ENCODE measurements at regions not wholly inside any gene's neighbourhood (a gene's known extent, or its start where the extent isn't known, plus 50 kb on each side); places are given as distances from the start of the nearest gene placed in this dataset.

DNA sequence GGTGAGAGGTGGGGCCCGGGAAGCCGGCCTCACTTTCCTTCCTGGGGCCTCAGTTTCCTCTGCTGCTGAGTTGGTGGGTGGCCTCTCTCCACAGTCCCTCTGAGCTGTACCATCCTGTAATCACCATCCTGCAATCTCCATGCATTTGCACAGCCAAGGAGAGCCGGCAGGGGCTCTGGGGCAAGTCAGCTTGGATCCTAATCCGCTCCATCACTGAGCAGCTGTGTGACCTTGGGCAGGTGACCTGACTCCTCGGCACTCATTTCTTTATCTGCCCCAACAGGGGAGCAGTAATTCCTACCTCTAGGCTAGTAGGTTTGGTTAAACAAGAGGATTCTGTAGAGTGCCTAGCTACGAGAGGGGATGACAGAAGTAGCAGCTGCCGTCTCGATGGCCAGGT, 88.2 kb upstream of the ZNF618 start:
- DNase-seq (ENCODE audit: low spot score), result no peak

DNA sequence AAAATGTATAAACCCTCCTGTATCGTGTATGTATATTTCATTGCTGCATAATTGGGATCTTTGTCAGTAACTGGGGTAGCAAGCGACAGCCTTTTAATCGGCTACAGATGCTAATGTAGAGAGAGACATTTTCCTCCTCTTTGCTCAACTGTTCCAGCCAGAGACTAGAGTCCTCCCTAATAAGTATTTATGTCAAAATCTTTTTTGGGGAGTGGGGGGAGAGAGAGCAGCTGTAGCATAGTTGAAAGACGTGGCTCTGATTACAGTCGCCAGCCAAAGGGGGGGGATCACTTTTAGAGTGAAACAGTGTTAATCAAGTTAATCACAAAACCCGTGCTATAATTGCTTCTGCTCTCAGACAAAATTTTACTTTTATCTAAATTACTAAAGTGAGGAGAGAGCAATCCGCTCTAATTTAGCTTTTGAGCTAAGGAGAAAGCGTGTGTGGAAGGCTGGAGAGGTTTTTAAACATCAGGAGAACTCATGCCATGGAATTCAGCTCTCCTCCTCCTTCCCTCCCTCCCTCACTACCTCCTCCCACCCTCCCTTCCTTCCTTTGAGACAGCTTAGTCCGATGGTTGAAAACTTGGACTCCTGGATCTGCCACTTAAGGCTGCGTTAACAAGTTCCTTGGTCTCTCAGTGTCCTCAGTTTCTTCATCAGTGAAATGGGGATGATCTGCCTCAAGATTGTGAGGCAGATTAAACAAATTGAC, 87.3 kb upstream of the ZNF618 start:
- no peak for DNase-seq (ENCODE audit: low spot score)

DNA sequence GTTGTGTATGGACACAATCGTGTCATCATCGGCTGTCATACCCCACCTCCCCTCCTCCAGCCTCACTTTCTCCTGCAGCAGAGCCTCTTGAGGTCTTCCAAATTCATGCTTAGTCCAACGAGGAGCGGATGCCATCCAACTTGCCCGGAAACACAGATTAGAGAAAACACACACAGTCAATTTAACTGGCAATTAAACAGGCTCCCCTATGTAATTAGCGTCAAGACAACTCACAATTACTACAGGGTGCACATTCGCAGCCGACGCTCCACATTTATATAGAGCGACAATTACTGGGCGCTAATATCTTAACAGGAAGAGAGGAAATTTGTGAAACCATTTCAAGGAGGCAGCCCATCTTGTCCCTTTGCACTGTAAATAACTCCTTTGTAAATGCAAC, 86.0 kb upstream of the ZNF618 start:
- DNase-seq (ENCODE audit: low spot score), result no peak

DNA sequence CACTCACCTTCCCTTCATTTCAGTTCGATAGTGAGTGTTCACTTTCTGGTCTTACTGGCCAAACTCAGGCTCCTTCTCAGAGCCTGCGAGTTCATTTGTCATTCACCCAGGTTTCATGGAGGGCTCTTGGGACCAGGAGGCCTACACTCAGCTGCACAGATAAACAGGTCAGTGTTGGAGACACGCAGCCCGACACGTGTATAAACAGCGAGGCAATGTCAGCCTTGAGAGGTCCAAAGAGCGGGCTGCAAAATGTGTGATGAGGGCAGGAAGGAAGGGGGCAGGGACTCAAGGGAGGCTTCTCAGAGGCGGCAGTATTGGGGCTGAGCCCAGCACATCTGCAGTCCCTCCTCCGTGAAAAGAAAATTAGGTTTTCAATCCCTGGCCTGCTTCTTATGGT, 82.6 kb upstream of the ZNF618 start:
- DNase-seq (ENCODE audit: low spot score), result no peak

DNA sequence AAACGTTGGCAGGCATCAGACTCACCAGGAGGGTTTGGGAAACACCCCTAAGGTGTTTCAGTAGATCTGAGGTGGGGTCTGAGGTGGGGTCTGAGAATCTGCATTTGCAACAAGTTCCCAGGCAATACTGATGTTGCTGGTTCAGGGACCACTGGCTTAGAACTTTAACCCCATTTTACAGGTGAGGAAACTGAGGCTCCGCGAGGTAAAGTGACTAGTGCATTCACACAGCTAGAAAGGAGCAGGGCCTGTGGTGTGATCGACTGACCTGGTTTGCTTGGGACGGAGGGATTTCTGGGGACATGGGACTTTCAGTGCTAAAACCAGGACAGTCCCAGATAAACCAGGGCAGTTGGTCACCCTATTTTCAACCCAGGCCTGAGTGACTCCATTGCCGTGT, 81.4 kb upstream of the ZNF618 start:
- no peak for DNase-seq (ENCODE audit: low spot score)

DNA sequence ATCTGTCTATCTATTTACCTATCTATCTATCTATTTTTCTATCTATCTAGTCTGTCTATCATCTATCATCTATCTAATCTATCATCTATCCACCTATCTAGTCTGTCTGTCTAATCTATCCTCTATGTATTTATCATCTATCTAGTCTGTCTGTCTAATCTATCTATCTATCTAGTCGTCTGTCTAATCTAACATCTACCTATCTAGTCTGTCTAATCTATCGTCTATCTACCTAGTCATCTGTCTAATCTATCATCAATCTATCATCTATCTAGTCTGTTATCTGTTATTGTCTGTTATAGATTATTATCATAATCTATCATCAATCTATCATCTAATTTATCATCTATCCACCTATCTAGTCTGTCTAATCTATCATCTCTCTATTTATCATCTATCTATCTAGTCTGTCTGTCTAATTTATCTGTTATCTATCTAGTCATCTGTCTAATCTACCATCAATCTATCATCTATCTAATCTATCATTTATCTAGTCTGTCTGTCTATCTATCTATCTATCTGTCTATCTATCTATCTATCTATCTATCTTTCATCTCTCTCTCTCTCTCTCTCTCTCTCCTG, 80.2 kb upstream of the ZNF618 start:
- DNase-seq (ENCODE audit: low spot score), result no peak

DNA sequence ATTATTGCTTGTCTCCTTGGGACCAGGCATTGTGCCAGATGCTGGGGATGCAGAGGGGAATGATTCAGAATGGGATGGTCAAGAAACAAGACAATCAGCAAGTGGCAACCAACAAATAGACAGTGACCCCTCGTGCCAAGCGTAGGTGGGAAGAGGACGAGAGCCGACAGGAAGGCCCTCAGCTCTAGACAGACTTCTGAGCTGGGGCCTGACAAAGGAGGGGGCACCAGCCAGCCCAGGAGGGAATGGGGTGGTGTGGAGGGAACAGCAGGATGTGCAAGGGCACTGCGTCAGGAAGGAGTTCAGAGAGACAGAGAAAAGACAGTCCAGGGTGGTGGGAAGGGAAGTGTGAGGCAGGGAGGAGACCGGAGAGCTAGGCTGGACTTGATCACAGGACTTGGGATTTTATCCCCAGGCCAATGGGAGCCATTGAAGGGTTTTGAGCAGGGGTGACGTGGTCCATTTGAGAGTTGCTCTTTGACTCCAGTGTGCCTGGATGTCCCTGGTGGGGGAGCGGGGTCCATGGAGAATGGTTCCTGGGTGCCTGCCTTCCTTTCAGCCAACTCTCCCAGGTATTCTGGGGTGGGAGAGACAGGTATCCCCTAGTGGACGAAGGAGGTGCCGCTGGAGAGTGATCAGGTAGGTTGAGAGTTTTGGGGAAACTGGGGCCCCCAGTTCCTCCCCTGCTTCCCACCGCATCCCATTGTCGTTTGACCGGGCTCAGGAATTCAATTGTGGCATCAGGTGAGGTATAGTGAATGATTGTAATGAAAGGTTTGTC, 79.3 kb upstream of the ZNF618 start:
- no peak for DNase-seq (ENCODE audit: low spot score)

DNA sequence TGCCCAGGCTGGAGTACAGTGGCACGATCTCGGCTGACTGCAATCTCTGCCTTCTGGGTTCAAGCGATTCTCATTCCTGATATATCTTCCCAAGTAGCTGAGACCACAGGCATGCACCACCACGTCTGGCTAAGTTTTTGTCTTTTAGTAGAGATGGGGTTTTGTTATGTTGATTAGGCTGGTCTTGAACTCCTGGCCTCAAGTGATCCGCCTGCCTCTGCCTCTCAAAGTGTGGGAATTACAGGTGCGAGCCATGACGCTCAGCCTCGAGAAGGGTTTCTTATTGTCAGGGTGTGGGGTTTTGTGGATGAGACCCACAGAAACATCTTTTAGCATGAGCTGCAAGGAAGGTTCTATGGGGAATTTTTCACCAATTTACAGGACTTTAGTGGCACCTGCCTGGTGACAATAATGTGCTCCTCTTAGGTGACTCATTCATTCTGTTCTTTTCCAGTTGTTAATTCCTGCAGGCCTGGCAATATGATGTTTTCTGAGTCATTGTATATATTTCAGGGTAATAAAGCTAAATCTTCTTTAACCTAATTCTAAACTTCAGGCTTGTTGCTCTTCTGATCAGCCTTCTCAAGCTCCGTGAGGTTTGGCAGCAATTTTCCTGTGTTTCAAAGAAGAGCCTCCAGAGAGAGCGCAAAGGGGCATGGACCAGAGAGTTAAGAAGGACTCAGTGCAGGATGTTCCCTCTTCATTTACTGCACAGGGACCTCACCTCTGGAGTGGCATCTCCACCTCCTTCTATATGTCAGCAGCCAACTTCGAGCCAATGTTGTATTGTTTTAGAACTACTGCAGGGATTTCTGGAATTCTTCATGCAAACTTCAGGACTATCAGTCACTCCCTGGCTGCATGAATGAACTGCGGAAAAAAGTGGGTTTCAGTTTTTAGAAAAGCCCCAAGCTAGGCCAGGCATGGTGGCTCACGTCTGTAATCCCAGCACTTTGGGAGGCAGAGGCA, 77.8 kb upstream of the ZNF618 start:
- no peak for DNase-seq (ENCODE audit: low spot score)

DNA sequence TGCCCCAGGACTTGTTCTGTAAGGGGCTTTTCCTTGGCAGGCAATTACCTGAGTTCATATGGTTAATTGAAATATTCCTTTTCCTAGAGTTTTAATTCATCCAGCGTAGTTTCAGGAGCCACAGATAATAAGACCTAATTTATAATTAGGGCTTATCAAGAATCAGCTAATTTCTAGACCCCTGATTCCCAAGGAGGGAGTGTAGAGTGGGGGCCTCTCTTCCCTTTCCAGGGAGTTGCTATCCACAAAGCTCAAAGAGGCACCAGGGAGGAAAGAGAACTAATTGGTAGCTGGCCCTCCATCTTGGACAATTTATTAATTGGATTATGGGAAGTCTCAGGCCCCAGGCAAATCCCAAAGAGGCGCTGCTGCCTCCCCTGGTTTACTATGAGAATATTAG, 75.8 kb upstream of the ZNF618 start:
- no peak for DNase-seq (ENCODE audit: low spot score)

DNA sequence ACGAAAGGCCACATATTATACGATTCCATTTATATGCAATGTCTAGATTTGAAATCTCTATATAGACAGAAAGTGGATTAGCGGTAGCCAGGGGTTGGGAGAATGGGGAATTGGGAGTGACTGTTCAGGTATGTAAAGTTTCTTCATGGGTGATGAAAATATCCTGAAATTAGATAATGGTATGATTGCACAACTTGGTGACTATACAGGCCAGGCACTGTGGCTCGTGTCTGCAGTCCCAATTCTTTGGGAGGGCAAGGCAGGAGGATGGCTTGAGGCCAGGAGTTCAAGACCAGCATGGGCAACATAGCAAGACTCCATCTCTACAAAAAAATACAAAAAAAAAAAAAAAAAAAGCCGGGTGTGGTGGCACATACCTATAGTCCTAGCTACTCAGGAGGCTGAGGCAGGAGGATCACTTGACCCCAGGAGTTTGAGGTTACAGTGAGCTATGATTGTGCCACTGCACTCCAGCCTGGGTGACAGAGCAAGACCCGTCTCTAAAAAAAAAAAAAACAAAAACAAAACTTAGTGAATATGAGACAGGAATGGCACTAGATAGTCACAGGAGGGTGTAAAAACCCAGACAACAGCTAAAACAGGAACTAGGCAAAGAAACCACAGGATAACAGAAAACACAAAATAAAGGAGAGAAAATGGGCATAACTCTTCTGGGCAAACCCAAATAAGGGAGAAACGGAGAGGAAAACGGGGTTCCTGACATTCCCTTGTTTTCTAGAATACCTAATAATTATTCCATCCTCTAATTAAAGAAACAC, 72.1 kb upstream of the ZNF618 start:
- no peak for DNase-seq (ENCODE audit: low spot score)

DNA sequence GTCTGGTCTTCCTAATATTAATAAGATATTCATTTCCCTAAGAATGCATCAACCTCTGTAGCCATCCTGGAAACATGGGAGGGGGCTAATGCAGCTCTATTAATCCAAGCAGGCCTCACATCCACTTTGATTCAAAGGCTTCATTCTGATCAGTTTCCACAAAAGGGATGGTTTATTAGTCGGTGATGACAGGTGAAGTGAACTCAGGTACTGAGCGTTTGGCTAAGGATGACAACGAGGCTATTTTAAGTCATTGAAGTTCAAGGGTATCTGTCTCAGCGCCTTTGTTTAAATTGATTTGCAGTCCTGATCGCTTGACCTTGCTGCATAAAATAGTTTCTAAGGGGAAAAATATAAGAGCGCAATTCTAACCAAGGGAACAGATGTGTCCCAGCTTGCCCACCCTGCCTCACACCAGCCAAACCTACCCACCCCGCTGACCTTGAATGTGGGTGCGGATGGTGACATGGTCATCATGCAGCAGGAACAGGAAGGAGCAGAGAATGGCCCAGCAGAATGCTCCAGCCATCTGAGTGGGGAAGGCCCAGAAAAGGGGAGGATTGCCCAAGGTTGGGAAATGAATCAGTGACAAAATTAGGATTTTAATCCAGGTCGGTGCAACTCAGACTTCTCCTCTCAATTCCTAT, 70.5 kb upstream of the ZNF618 start:
- DNase-seq (ENCODE audit: low spot score), result no peak

DNA sequence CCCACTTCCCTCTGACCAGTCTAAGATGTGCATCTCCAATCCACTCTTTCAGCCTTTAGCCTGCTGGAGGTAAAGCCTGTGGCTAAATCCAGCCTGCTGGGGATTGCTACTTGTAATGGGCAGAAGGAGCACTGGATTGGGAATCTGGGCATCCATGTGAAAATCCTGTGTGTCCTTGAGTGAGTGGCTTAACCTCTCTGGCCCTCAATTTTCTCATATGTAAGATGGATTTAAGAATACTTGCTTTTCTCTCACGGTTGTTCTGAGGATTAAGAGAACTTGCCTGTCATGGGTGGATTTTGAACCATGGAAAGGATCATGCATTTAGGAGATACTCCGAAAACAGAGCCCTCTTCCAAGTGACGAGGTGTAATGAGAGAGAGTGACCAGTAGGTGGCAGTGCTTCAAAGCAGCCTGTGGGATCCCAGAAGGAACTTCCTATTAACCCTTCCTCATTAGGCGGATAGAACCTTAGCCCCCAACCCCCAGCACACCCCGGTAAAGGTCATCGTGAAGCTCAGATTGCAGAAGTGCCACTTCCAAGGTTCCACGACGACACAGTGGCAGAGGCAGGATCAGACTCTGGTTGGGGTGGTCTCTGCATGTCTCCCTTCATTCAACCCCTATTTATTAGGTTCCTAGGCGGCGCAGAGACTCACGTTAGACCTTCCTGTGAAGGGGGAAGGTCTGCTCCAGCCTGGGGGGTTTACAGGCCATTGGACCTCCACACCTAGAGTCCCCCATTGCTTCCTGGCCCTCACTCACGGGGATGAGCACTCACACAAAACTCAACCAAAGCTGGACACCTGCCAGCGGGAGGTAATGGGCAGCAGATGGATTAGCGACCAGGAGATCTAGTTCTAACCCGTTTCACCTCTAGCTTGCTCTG, 68.7 kb upstream of the ZNF618 start:
- peak; percentile 66 for DNase-seq (ENCODE audit: low spot score)

DNA sequence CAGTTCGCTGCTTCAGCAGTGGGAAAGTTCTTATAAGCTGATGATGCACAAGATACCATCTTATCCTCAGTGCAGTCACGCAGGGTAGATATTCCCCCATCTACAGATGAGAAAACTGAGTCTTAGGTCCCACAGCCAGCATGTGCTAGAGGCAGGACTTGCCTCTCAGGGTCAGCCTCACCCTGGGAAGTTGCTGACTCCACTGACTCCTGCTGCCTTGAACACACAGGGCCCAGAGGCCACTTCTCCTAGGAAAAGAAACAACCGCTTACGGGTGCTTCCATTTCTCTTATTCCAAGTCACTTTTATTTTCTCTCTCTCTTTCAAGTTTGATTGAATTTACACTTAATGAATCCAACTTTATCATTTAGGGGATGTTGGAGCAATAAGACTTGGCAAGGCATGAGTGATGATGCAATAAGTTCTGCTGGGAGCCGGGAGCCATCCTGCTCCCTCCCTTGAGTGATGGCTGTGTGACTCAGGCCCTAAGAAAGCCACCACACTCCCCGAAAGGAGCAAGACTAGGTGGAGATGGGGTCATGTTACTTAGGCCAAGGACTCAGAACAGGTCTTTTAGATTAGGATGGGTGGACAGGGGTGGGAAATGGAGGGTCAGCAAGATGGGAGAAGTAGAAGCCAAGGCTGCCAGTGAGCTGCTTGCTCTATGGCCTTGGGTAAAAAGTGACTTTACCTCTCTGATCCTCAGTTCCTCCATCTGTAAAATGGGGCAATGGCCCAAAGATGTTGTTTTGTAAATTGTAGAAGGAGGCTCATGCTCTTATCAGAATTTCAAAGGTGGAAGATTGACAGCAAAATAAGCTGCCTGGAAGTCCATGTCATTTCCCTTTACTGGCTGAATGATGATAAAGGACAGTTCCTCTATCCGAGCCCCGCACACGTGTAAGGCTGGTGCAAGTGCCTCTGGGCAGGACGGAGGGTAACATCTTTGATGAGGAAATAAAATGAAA, 67.4 kb upstream of the ZNF618 start:
- DNase-seq (ENCODE audit: low spot score), result no peak

DNA sequence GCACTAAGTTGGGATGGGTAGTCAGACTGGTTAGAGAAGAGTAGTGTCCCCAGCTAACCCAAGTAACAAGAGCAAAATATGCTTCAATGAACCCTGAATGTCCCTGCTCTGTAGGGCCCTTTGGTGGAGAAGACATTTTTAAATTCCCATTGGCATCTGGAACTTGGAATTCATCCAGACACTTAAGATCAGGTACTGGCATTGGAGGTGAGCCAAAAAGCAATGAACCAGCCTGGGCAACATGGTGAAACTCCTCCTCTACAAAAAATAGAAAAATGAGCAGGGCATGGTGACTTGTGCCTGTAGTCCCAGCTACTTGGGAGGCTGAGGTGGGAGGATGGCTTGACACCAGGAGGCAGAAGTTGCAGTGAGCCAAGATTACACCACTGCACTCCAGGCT, 58.9 kb upstream of the ZNF618 start:
- no peak for DNase-seq (ENCODE audit: low spot score)

DNA sequence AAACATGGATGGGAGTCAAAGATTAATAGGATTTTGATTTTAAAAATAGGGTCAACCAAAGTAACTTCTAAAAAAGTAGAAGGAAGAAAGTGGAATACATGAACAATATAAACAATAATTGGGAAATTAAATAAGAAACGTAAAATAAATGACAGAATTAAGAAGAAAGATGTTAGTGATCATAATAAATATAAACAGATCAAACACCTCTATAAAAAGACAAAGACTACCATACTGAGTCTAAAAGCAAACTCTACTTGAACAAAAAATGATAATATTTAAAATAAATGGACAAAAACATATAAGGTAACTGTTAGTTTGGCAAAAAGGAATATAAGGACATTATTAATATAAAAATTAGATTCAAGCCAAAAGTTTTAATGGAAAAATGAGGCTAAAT, 57.7 kb upstream of the ZNF618 start:
- DNase-seq (ENCODE audit: low spot score), result no peak

DNA sequence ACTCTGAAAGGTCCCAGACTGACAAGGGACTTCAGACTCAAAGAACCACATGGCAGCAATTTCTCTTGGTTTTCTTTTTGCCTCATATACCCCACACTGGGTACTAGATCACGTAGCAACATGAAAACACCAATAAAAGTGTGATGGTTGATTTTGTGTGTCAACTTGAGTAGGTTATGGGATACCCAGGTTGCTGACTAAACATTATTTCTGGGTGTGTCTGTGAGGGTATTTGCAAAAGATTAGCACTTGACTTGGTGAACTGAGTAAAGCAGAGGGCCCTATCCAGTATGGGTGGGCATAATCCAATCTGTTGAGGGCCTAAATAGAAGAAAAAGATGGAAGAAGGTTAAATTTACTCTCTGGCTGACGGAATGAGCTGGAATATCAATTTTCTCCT, 53.8 kb upstream of the ZNF618 start:
- DNase-seq (ENCODE audit: low spot score), result no peak

DNA sequence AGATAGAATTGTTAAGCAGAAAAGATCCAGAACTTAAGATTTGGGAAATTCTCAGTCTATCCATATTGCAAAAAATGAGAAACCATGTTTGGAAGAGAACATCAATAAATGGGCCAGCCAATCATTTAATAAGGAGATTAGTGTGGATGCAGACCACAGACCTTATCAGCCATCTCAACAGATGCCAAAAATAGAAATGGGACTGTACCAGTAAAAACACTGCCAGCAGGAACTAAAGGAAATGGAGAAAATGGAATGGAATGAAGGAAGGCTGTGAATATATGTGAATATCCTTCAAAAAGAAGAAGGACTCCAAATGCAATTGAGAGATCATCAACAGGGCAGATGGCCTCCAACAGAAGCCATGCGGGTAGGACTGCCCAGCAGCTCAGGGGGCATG, 52.7 kb upstream of the ZNF618 start:
- no peak for DNase-seq (ENCODE audit: low spot score)

Measured in germinal center (tissue), 1 donor.